Upper lobe of left lung (tissue), 4 donors: ENCODE measurements at regions not wholly inside any gene's neighbourhood (a gene's known extent, or its start where the extent isn't known, plus 50 kb on each side); places are given as distances from the start of the nearest gene placed in this dataset.

Source experiments
- EP300 ChIP-seq, 4 donors: sonication (generic); formaldehyde crosslinking; IDR thresholded peaks; one replicate each; pipeline ENCODE4 v1.5.1; 2017; ENCODE audit warnings: antibody characterized with exemption in 4 of 4, control low read depth in 2 of 4
- POLR2A ChIP-seq, 4 donors: fragments of 450-650 bp; IDR thresholded peaks; one replicate each; pipeline ENCODE4 v1.5.1; 2016 to 2017; ENCODE audit warnings: antibody characterized with exemption in 4 of 4, mild to moderate bottlenecking in 2 of 4
- POLR2AphosphoS5 ChIP-seq, 2 donors: sonication (generic); formaldehyde crosslinking; IDR thresholded peaks; one replicate each; pipeline ENCODE4 v1.5.1; 2017; ENCODE audit warnings: antibody characterized with exemption in 2 of 2
- TF ChIP-seq, protein P1 (sequence below), 6 experiments: fragments of 450-650 bp in 4 of 6; fragments of 200-600 bp in 2 of 6; sonication (generic) in 2 of 6; IDR thresholded peaks; one replicate each; pipeline ENCODE4 v1.5.1; 2016 to 2019; ENCODE audit warnings: antibody characterized with exemption in 6 of 6

DNA sequence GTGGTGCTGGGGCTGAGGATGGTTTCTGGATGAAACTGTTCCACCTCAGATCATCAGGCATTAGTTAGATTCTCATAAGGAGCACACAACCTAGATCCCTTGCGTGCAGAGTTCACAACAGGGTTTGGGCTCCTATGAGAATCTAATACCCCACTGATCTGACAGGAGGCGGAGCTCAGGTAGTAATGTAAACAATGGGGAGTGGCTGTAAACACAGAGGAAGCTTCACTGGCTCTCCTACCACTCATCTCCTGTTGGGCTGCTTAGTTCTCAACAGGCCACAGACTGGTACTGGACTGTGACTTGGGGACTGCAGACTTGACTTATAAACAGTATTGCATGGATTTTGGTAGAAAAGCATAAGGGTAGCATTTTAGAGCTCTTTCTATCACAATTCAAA is 870.7 kb upstream of the CDH10 start:
- TF ChIP-seq, protein P1, sequence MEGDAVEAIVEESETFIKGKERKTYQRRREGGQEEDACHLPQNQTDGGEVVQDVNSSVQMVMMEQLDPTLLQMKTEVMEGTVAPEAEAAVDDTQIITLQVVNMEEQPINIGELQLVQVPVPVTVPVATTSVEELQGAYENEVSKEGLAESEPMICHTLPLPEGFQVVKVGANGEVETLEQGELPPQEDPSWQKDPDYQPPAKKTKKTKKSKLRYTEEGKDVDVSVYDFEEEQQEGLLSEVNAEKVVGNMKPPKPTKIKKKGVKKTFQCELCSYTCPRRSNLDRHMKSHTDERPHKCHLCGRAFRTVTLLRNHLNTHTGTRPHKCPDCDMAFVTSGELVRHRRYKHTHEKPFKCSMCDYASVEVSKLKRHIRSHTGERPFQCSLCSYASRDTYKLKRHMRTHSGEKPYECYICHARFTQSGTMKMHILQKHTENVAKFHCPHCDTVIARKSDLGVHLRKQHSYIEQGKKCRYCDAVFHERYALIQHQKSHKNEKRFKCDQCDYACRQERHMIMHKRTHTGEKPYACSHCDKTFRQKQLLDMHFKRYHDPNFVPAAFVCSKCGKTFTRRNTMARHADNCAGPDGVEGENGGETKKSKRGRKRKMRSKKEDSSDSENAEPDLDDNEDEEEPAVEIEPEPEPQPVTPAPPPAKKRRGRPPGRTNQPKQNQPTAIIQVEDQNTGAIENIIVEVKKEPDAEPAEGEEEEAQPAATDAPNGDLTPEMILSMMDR (IDR thresholded peaks at IDR 0.05), result no peak
- TF ChIP-seq POLR2AphosphoS5 (IDR thresholded peaks at IDR 0.05) (no peak), POLR2A (IDR thresholded peaks at IDR 0.05) (no peak), EP300 (IDR thresholded peaks at IDR 0.05) (no peak)
